Renal cortical epithelial cell (primary cell): ENCODE measurements at regions not wholly inside any gene's neighbourhood (a gene's known extent, or its start where the extent isn't known, plus 50 kb on each side); places are given as distances from the start of the nearest gene placed in this dataset.
A peak's percentile ranks its signal among the peaks of the same experiment; 100 is the strongest.

Experiments used
- DNase-seq: peaks from one replicate; pipeline ENCODE4 v3.0.0-alpha.2; 2011; ENCODE audit warnings: low read depth

GRCh38 chr2:15840148-15840547, 100.2 kb upstream of the MYCN start:
- peak; percentile 44 for DNase-seq

GRCh38 chr2:15840969-15841368, 99.4 kb upstream of the MYCN start:
- no peak for DNase-seq

- no peak for DNase-seq
Observed at GRCh38 chr2:15841776-15842560, 98.4 kb upstream of the MYCN start.

- no peak for DNase-seq
Observed at GRCh38 chr2:15842758-15843666, 97.3 kb upstream of the MYCN start.

- DNase-seq = no peak
Observed at GRCh38 chr2:15844211-15844801, 96.0 kb upstream of the MYCN start.

- no peak for DNase-seq
Observed at GRCh38 chr2:15845294-15845693, 95.1 kb upstream of the MYCN start.

- no peak for DNase-seq
Observed at GRCh38 chr2:15845737-15846405, 94.5 kb upstream of the MYCN start.

- no peak for DNase-seq
Observed at GRCh38 chr2:15846626-15847025, 93.7 kb upstream of the MYCN start.

- no peak for DNase-seq
Observed at GRCh38 chr2:15850534-15850933, 89.8 kb upstream of the MYCN start.

- DNase-seq = no peak
Observed at GRCh38 chr2:15851076-15851693, 89.2 kb upstream of the MYCN start.

- DNase-seq = no peak
Observed at GRCh38 chr2:15852811-15853210, 87.5 kb upstream of the MYCN start.

GRCh38 chr2:15853903-15854302, 86.4 kb upstream of the MYCN start:
- DNase-seq = no peak

- DNase-seq = no peak
Observed at GRCh38 chr2:15855766-15856260, 84.5 kb upstream of the MYCN start.

GRCh38 chr2:15856318-15856717, 84.0 kb upstream of the MYCN start:
- DNase-seq = no peak

GRCh38 chr2:15858466-15858865, 81.9 kb upstream of the MYCN start:
- DNase-seq = no peak

GRCh38 chr2:15860051-15860663, 80.2 kb upstream of the MYCN start:
- no peak for DNase-seq

GRCh38 chr2:15860760-15861159, 79.6 kb upstream of the MYCN start:
- DNase-seq = no peak

GRCh38 chr2:15861172-15861822, 79.1 kb upstream of the MYCN start:
- no peak for DNase-seq

- DNase-seq = no peak
Observed at GRCh38 chr2:15861898-15862297, 78.5 kb upstream of the MYCN start.

- no peak for DNase-seq
Observed at GRCh38 chr2:15863089-15863488, 77.3 kb upstream of the MYCN start.
